Ovary (tissue), 7 donors: ENCODE measurements at regions not wholly inside any gene's neighbourhood (a gene's known extent, or its start where the extent isn't known, plus 50 kb on each side); places are given as distances from the start of the nearest gene placed in this dataset.
"Not testable (repeated sequence)": the region's sequence is repeated elsewhere in the genome, so short reads cannot be mapped to it uniquely, and the experiment has no call there.

ENCODE experiments used
- DNase-seq, 5 donors: peaks; one replicate each; pipeline ENCODE4 v3.0.0-alpha.2; 2019 to 2020
- H3K27ac ChIP-seq, 2 donors: fragments of 200-600 bp; one replicate each; pipeline versions ENCODE4 v1.5.1 to v1.8.0; 2019 to 2022
- H3K27me3 ChIP-seq: fragments of 200-600 bp; one replicate; pipeline ENCODE4 v1.8.0; 2022
- H3K36me3 ChIP-seq: fragments of 200-600 bp; sonication (generic); one replicate; pipeline ENCODE4 v1.5.1; 2019
- H3K4me1 ChIP-seq: one replicate; pipeline ENCODE4 v1.8.1; 2013; ENCODE audit warnings: mild to moderate bottlenecking, moderate library complexity; ENCODE audit not compliant: insufficient read depth
- H3K4me3 ChIP-seq: fragments of 200-600 bp; sonication (generic); one replicate; pipeline ENCODE4 v1.5.1; 2017
- H3K9me3 ChIP-seq, 2 donors: fragments of 200-600 bp in 1 of 2; sonication (generic) in 1 of 2; one replicate each; pipeline versions ENCODE4 v1.5.1 to v1.8.1; 2013 to 2019; ENCODE audit warnings: mild to moderate bottlenecking in 1 of 2, moderate library complexity in 1 of 2
- EP300 ChIP-seq: sonication (generic); formaldehyde crosslinking; IDR thresholded peaks from one replicate; pipeline ENCODE4 v1.6.1; 2017; ENCODE audit warnings: antibody characterized with exemption
- POLR2A ChIP-seq: fragments of 450-650 bp; IDR thresholded peaks from one replicate; pipeline ENCODE4 v1.6.1; 2017; ENCODE audit warnings: antibody characterized with exemption, mild to moderate bottlenecking, moderate library complexity
- WGBS, 3 donors: extraction: QIAGEN DNeasy Blood & Tissue Kit in 1 of 3; methylation state at CpG; one replicate each; pipeline versions ENCODE4 v1.1.5 to v1.1.7; 2013 to 2017; 5-methylcytosine and 5-hydroxymethylcytosine counted together
- intact Hi-C, 4 donors: fragments of 100-400 bp; cut with DNase I; formaldehyde crosslinking; loops; one replicate each; pipeline versions ENCODE4 v1.11.0 to v1.15.1; 2022 to 2023
- TF ChIP-seq, protein P1 (sequence below), 3 donors: fragments of 450-650 bp in 2 of 3; fragments of 200-600 bp in 1 of 3; IDR thresholded peaks; one replicate each; pipeline versions ENCODE4 v1.5.1 to v1.8.0; 2016 to 2022; ENCODE audit warnings: antibody characterized with exemption in 3 of 3, mild to moderate bottlenecking in 1 of 3
- donor health status: DM: no; HTN: no; CAD: no; lungs with moderate emphysema.
- donor health status: DM: no; HTN: no; CAD: no.
- donor health status: Bipolar disorder and iron deficiency.
- donor health status: DM: no; HTN: no; CAD: no.
- donor health status: DM: yes; HTN: yes; CAD: no.

DNA sequence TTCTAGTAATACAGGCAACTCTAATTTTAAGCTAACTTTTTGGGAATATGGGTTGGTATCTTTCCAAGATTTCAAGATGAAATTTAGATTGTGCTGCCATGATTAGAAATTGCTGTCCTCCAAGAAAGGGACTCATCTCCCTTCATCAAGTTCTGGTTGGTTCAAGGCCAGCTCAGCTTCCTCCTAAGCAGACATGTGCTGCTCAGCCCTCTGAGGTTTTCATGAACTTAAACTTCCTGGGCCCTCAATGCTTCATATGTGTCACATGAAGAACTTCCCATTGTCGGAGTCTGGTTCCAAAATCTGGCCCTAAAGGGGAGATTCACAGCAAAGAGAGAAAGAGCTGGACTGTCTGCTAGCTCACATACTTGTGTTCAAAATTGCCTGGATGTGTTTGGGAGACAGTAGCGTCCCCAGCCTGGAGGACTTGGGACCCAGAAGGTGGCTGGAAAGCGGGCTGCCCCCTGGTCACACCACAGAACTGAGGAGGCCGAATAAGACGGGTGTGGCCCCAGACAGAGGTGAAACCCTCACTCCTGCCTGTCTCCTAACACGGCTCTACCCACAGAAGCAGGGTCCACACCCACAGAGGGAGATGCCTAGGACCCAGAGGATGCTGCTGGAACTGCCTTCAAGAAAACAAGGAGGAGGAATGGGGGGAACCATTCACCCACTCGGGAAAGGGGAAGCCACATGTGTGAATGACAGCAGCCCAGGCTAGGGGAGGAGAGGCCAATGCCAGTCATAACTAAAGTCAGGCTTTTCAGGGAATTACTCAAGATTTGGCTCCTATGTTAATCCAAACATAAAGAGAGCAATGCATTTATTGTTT lies 54.3 kb upstream of the GPR31 start:
- intact Hi-C loops: no loop called here
- no peaks in the 10 kb centered on the region for H3K4me1 ChIP-seq
- H3K27ac ChIP-seq: no peak overlapping the region
- no peaks in the 10 kb centered on the region for H3K9me3 ChIP-seq
- 66 to 77% (median 73%) methylated on average over 7 of the region's 7 CpGs for WGBS, 3 donors
- no peaks in the 10 kb centered on the region for H3K36me3 ChIP-seq
- TF ChIP-seq, protein P1, sequence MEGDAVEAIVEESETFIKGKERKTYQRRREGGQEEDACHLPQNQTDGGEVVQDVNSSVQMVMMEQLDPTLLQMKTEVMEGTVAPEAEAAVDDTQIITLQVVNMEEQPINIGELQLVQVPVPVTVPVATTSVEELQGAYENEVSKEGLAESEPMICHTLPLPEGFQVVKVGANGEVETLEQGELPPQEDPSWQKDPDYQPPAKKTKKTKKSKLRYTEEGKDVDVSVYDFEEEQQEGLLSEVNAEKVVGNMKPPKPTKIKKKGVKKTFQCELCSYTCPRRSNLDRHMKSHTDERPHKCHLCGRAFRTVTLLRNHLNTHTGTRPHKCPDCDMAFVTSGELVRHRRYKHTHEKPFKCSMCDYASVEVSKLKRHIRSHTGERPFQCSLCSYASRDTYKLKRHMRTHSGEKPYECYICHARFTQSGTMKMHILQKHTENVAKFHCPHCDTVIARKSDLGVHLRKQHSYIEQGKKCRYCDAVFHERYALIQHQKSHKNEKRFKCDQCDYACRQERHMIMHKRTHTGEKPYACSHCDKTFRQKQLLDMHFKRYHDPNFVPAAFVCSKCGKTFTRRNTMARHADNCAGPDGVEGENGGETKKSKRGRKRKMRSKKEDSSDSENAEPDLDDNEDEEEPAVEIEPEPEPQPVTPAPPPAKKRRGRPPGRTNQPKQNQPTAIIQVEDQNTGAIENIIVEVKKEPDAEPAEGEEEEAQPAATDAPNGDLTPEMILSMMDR (IDR thresholded peaks at IDR 0.05): no peak
- TF ChIP-seq EP300 (no peak), POLR2A (no peak)
- no peak for DNase-seq
- H3K4me3 ChIP-seq: no peak overlapping the region
- no peaks in the 10 kb centered on the region for H3K27me3 ChIP-seq

DNA sequence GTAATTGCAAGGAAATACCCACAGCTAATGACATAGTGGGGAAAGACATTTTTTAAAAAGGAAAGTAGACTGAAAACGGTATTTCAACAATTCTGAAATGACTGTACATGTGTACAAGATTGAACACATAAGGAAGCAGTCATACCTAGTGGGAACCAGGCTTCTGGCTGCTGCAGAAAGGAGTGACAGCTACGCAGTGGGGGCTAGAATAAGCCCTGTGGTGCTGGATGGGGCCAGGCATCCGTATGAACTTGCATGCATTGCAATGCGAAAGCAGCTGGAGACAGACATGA lies 54.9 kb upstream of the GPR31 start:
- intact Hi-C loops: no loop called here
- no peaks in the 10 kb centered on the region for H3K4me1 ChIP-seq
- H3K27me3 ChIP-seq: no peaks in the 10 kb centered on the region
- H3K27ac ChIP-seq: no peak overlapping the region
- no peaks in the 10 kb centered on the region for H3K9me3 ChIP-seq
- WGBS, 3 donors: 71 to 81% (median 75%) methylated on average over 4 of the region's 4 CpGs
- TF ChIP-seq EP300 (no peak), POLR2A (no peak)
- TF ChIP-seq, protein P1 (IDR thresholded peaks at IDR 0.05): no peak
- H3K36me3 ChIP-seq: no peaks in the 10 kb centered on the region
- no peak overlapping the region for H3K4me3 ChIP-seq
- DNase-seq: no peak

DNA sequence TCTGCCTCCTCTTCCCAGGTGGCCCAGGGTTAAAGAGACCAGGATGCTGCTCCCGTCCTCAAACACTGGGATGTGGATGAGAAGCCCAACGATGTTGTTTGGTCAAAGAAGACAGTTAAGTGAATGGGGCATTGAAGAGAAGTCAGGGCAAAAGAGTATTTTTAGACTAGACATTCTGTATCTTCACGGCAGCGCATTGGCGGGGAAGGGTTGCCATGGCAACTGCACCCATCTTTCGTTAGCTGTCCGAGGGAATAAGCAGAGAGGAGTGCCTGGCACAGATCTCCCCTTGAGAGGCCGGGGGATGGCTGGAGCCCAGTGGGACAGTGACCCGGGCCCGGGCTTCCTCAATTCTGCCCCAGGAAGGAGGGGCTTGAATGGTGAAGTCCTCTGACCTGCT lies 56.4 kb upstream of the GPR31 start:
- no peaks in the 10 kb centered on the region for H3K9me3 ChIP-seq
- H3K36me3 ChIP-seq: no peaks in the 10 kb centered on the region
- H3K27ac ChIP-seq: no peak overlapping the region
- no peaks in the 10 kb centered on the region for H3K27me3 ChIP-seq
- no peak for TF ChIP-seq POLR2A
- no peak for TF ChIP-seq EP300
- TF ChIP-seq, protein P1 (IDR thresholded peaks at IDR 0.05): no peak
- H3K4me3 ChIP-seq: no peak overlapping the region
- intact Hi-C loops: no loop called here
- no peak for DNase-seq
- 40 to 58% (median 45%) methylated on average over 9 to 10 of the region's 10 CpGs for WGBS, 3 donors
- no peaks in the 10 kb centered on the region for H3K4me1 ChIP-seq

DNA sequence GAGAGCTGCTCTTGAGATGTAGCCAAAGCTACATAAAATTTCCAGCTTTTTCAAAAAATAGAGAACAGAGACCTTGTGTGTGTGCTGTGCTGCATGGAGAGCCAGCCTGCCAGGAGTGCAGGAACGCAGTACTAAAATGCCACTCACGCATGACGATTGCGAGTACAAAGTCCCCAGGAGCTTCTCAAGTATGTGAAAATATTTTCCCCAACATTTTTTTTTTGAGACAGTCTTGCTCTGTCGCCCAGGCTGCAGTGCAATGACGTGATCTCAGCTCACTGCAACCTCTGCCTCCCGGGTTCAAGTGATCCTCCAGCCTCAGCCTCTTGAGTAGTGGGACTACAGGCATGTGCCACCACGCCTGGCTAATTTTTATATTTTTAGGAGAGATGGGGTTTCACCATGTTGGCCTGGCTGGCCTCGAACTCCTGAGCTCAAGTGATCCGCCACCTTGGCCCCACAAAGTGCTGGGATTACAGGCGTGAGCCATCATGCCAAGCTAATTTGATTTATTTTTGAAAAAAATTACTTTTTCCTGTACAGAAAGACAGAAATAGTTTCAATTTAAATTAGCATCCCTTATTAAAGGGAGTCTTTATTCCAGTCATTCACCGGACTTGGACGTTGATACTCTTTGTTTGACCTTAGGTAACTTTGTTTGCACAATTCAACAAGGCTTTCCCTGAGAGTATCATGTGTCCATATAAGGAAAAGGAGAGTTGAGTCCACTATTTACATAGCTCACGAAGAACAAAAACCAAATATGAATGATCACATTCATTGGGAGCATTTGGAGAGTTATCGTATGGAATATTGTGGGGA lies 57.9 kb upstream of the GPR31 start:
- H3K9me3 ChIP-seq, DNase-seq, intact Hi-C loops, H3K4me3 ChIP-seq, H3K4me1 ChIP-seq, H3K27ac ChIP-seq, H3K36me3 ChIP-seq, H3K27me3 ChIP-seq: not testable (repeated sequence)
- WGBS, 3 donors: 45 to 67% (median 48%) methylated on average over 13 to 15 of the region's 15 CpGs

DNA sequence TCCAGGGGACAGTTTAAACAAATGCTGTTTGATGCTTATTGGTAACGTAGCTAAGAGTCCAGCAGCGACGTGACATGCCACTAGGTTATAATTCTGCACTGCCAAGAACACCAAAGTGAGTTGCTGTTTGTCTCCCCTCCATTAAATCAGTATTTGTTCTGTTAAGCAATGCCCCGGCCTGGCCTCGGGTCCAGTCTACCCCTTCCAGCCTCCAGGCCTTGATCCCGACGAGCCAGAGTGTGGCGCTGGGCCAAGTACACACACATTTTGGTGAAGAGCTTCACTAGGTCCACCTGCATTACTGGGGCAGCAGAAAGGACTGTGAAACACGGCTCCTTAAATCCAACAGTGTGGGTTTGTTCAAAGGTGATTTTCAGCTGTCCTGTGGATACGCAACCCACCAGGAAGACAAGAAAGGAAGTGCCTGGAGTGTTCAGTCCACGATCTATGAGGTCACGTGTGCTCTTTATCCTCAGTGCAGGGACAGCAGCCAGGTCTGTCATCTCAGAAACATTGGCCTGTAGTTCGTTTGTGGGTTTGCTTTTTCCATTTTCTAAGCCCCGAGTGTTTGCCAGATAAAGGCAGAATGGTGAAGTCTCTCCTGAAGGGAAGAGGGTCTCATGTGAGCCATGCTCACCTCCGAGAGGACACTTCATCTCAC lies 58.7 kb upstream of the GPR31 start:
- H3K4me1 ChIP-seq, H3K9me3 ChIP-seq, H3K27me3 ChIP-seq, DNase-seq, H3K27ac ChIP-seq, intact Hi-C loops, H3K4me3 ChIP-seq, H3K36me3 ChIP-seq: not testable (repeated sequence)
- WGBS, 3 donors: 64 to 70% (median 70%) methylated on average over 15 of the region's 15 CpGs

DNA sequence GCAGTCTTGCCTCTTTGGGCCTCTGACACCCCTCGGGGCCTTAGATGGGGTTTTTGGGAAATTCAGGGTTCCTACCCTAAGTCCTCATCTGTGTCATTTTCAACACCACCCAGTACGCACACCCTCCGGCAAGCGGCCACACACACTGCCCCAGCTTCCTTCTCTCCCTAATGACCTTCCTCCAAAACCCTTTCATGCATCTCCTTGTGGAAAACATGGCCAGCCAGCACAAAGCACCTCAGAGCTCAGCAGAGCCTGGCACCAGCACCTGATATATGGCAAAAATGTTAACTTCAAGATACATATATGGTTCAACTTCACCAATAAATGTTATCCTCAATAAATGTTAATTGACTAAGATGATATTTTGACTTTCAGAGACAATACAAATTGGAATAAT lies 59.3 kb upstream of the GPR31 start:
- H3K27ac ChIP-seq, H3K4me1 ChIP-seq, intact Hi-C loops, DNase-seq, H3K36me3 ChIP-seq, H3K9me3 ChIP-seq, H3K27me3 ChIP-seq, H3K4me3 ChIP-seq: not testable (repeated sequence)
- WGBS, 3 donors: 87 to 94% (median 92%) methylated on average over 4 of the region's 4 CpGs
